HepG2 (cell line): ENCODE measurements at regions not wholly inside any gene's neighbourhood (a gene's known extent, or its start where the extent isn't known, plus 50 kb on each side); places are given as distances from the start of the nearest gene placed in this dataset.

ENCODE experiments used
- ATF4 ChIP-seq, 2 experiments: fragments of 450-650 bp in 1 of 2; sonication (generic) in 1 of 2; formaldehyde crosslinking; IDR thresholded peaks; 2 replicates each; pipeline versions ENCODE4 v1.5.0 to v1.8.0; 2020 to 2022; ENCODE audit warnings: mild to moderate bottlenecking in 1 of 2, missing genetic modification reagents in 1 of 2
- DNMT1 ChIP-seq: sonication (generic); formaldehyde crosslinking; IDR thresholded peaks from 2 replicates; pipeline ENCODE4 v1.5.1; 2020; ENCODE audit warnings: mild to moderate bottlenecking, missing genetic modification reagents
- DR1 ChIP-seq: sonication (generic); formaldehyde crosslinking; IDR thresholded peaks from 2 replicates; pipeline ENCODE4 v1.8.0; 2021; ENCODE audit warnings: mild to moderate bottlenecking, missing genetic modification reagents, inconsistent platforms
- ERF ChIP-seq: IDR thresholded peaks from 2 replicates; pipeline ENCODE4 v1.6.1; 2018; ENCODE audit warnings: missing biosample characterization, missing genetic modification reagents
- GATAD1 ChIP-seq: IDR thresholded peaks from 2 replicates; pipeline ENCODE4 v1.6.1; 2016; ENCODE audit warnings: missing genetic modification reagents, missing compliant biosample characterization
- KDM4B ChIP-seq: sonication (generic); formaldehyde crosslinking; IDR thresholded peaks from 2 replicates; pipeline ENCODE4 v1.4.0; 2020; ENCODE audit warnings: missing genetic modification reagents
- POGZ ChIP-seq: sonication (generic); formaldehyde crosslinking; IDR thresholded peaks from 2 replicates; pipeline ENCODE4 v1.4.0; 2020; ENCODE audit warnings: mild to moderate bottlenecking, missing genetic modification reagents
- RFX3 ChIP-seq: IDR thresholded peaks from 2 replicates; pipeline ENCODE4 v1.6.1; 2016; ENCODE audit warnings: missing biosample characterization, missing genetic modification reagents
- SMARCE1 ChIP-seq: fragments of 450-650 bp; IDR thresholded peaks from 2 replicates; pipeline ENCODE4 v1.6.1; 2017; ENCODE audit warnings: borderline replicate concordance
- TCF7L2 ChIP-seq: IDR thresholded peaks from 2 replicates; pipeline ENCODE4 v1.6.1; 2011; ENCODE audit warnings: mild to moderate bottlenecking, low read depth, low read length, moderate library complexity
- ZFP36 ChIP-seq: fragments of 150-350 bp; IDR thresholded peaks from 2 replicates; pipeline ENCODE4 v1.6.1; 2018; ENCODE audit warnings: borderline replicate concordance, low read length, low read depth; ENCODE audit not compliant: partially characterized antibody
- ZFP36L1 ChIP-seq: sonication (generic); formaldehyde crosslinking; IDR thresholded peaks from 2 replicates; pipeline ENCODE4 v1.8.0; 2022; ENCODE audit warnings: mild to moderate bottlenecking, missing genetic modification reagents, moderate library complexity
- ZNF143 ChIP-seq: sonication (generic); formaldehyde crosslinking; IDR thresholded peaks from 2 replicates; pipeline ENCODE4 v1.4.0; 2020; ENCODE audit warnings: missing genetic modification reagents
- ZNF441 ChIP-seq: sonication (generic); formaldehyde crosslinking; IDR thresholded peaks from 2 replicates; pipeline ENCODE4 v1.7.0; 2021; ENCODE audit warnings: missing genetic modification reagents, borderline replicate concordance
- ZNF503 ChIP-seq: sonication (generic); formaldehyde crosslinking; IDR thresholded peaks from 2 replicates; pipeline ENCODE4 v1.4.0; 2020; ENCODE audit warnings: missing genetic modification reagents
- ZNF570 ChIP-seq: sonication (generic); formaldehyde crosslinking; IDR thresholded peaks from 2 replicates; pipeline ENCODE4 v1.4.0; 2020; ENCODE audit warnings: mild to moderate bottlenecking, missing genetic modification reagents, borderline replicate concordance
- ZNF589 ChIP-seq: sonication (generic); formaldehyde crosslinking; conservative IDR thresholded peaks from 2 replicates; pipeline ENCODE4 v1.8.0; 2022; ENCODE audit warnings: mild to moderate bottlenecking, moderate library complexity, missing genetic modification reagents
- ZSCAN21 ChIP-seq: sonication (generic); formaldehyde crosslinking; IDR thresholded peaks from 2 replicates; pipeline ENCODE4 v1.8.0; 2022; ENCODE audit warnings: mild to moderate bottlenecking, missing genetic modification reagents, moderate library complexity, borderline replicate concordance
- TF ChIP-seq, protein P1 (sequence below): sonication (generic); formaldehyde crosslinking; conservative IDR thresholded peaks from 2 replicates; pipeline ENCODE4 v1.4.0; 2020; ENCODE audit warnings: missing genetic modification reagents
- TF ChIP-seq, protein P2 (sequence below): sonication (generic); formaldehyde crosslinking; IDR thresholded peaks from 2 replicates; pipeline ENCODE4 v1.4.0; 2020; ENCODE audit warnings: missing genetic modification reagents, borderline replicate concordance
- TF ChIP-seq, protein P3 (sequence below): sonication (generic); formaldehyde crosslinking; IDR thresholded peaks from 2 replicates; pipeline ENCODE4 v1.5.0; 2020; ENCODE audit warnings: missing genetic modification reagents

DNA sequence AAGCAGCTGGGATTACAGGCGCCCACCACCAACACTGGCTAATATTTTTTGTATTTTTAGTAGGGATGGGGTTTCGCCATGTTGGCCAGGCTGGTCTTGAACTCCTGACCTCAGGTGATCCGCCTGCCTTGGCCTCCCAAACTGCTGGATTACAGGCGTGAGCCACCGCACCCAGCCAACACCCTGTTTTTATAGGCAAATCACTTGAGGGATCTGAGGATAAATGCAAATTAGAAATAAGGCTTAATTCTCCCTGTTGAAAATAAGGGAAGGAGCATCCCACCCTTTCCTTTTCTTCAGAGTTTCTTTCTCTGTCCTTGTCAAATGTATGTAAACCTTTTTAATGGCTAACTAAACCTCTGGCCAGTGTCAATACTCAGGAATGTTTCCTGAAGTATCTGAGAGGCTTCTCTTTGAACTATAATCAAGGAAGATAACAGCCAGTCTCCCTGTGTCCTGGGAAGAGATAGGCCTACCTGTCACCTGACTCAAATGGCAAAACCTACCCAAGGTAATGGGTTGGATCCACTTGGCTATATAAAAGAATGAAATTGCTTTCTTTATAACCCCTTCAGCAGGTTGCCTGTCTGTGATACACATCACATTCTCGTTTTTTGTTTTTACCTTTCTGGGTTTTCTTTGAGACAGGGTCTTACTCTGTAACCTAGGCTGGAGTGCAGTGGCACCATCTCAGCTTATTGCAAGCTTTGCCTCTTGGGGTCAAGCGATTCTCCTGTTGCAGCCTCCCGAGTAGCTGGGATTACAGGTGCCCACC lies 64.5 kb upstream of the TNFAIP3 start (continued):
- TF ChIP-seq, protein P1, sequence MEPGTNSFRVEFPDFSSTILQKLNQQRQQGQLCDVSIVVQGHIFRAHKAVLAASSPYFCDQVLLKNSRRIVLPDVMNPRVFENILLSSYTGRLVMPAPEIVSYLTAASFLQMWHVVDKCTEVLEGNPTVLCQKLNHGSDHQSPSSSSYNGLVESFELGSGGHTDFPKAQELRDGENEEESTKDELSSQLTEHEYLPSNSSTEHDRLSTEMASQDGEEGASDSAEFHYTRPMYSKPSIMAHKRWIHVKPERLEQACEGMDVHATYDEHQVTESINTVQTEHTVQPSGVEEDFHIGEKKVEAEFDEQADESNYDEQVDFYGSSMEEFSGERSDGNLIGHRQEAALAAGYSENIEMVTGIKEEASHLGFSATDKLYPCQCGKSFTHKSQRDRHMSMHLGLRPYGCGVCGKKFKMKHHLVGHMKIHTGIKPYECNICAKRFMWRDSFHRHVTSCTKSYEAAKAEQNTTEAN (CRISPR knock-in tag): peak; percentile 44; the same call in 1 of the 2 replicates
- TF ChIP-seq ATF4 (CRISPR knock-in tag; IDR thresholded peaks at IDR 0.05) (no peak), ZFP36L1 (CRISPR knock-in tag) (no peak; the same call in 1 of the 2 replicates), SMARCE1 (no peak), RFX3 (CRISPR knock-in tag) (no peak), DNMT1 (CRISPR knock-in tag) (no peak), TCF7L2 (no peak), ZNF589 (no peak), ZFP36 (no peak), ZNF503 (CRISPR knock-in tag) (peak; percentile 43; the same call in 1 of the 2 replicates), GATAD1 (CRISPR knock-in tag) (no peak), ZSCAN21 (CRISPR knock-in tag) (no peak), POGZ (CRISPR knock-in tag) (no peak; the same call in 1 of the 2 replicates), ERF (CRISPR knock-in tag) (0 out of 2 replicates have a peak, but pooled peaks have one; percentile 21), ZNF441 (CRISPR knock-in tag) (no peak), KDM4B (CRISPR knock-in tag) (no peak), DR1 (CRISPR knock-in tag) (no peak), ZNF570 (CRISPR knock-in tag) (no peak), ZNF143 (CRISPR knock-in tag) (no peak)
- TF ChIP-seq, protein P2, sequence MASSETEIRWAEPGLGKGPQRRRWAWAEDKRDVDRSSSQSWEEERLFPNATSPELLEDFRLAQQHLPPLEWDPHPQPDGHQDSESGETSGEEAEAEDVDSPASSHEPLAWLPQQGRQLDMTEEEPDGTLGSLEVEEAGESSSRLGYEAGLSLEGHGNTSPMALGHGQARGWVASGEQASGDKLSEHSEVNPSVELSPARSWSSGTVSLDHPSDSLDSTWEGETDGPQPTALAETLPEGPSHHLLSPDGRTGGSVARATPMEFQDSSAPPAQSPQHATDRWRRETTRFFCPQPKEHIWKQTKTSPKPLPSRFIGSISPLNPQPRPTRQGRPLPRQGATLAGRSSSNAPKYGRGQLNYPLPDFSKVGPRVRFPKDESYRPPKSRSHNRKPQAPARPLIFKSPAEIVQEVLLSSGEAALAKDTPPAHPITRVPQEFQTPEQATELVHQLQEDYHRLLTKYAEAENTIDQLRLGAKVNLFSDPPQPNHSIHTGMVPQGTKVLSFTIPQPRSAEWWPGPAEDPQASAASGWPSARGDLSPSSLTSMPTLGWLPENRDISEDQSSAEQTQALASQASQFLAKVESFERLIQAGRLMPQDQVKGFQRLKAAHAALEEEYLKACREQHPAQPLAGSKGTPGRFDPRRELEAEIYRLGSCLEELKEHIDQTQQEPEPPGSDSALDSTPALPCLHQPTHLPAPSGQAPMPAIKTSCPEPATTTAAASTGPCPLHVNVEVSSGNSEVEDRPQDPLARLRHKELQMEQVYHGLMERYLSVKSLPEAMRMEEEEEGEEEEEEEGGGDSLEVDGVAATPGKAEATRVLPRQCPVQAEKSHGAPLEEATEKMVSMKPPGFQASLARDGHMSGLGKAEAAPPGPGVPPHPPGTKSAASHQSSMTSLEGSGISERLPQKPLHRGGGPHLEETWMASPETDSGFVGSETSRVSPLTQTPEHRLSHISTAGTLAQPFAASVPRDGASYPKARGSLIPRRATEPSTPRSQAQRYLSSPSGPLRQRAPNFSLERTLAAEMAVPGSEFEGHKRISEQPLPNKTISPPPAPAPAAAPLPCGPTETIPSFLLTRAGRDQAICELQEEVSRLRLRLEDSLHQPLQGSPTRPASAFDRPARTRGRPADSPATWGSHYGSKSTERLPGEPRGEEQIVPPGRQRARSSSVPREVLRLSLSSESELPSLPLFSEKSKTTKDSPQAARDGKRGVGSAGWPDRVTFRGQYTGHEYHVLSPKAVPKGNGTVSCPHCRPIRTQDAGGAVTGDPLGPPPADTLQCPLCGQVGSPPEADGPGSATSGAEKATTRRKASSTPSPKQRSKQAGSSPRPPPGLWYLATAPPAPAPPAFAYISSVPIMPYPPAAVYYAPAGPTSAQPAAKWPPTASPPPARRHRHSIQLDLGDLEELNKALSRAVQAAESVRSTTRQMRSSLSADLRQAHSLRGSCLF (CRISPR knock-in tag): no peak
- TF ChIP-seq, protein P3, sequence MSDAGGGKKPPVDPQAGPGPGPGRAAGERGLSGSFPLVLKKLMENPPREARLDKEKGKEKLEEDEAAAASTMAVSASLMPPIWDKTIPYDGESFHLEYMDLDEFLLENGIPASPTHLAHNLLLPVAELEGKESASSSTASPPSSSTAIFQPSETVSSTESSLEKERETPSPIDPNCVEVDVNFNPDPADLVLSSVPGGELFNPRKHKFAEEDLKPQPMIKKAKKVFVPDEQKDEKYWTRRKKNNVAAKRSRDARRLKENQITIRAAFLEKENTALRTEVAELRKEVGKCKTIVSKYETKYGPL: no peak
